CD14-positive monocyte (primary cell): ENCODE measurements at regions not wholly inside any gene's neighbourhood (a gene's known extent, or its start where the extent isn't known, plus 50 kb on each side); places are given as distances from the start of the nearest gene placed in this dataset.

Experiments used
- DNase-seq, 3 donors: peaks; one replicate each; pipeline ENCODE4 v3.0.0-alpha.2; 2011 to 2022
- H2AFZ ChIP-seq: 2 replicates; pipeline ENCODE4 v1.6.0; 2012; ENCODE audit warnings: mild to moderate bottlenecking, low read depth, low read length, inconsistent platforms; ENCODE audit not compliant: insufficient read depth, poor library complexity, severe bottlenecking
- H3K27ac ChIP-seq, 2 donors: 1 replicate in 1 of 2; 2 replicates in 1 of 2; pipeline ENCODE4 v1.5.1; 2012 to 2013; ENCODE audit warnings: low read length in 2 of 2, control low read depth in 1 of 2, inconsistent platforms in 1 of 2, low read depth in 1 of 2, mild to moderate bottlenecking in 1 of 2
- H3K27me3 ChIP-seq, 2 donors: one replicate each; pipeline versions ENCODE4 v1.6.0 to v1.6.1; 2011 to 2013; ENCODE audit warnings: low read length in 2 of 2; ENCODE audit not compliant: control insufficient read depth in 2 of 2, insufficient read depth in 2 of 2
- H3K36me3 ChIP-seq, 2 donors: replicated peaks in 1 of 2; 1 replicate in 1 of 2; 2 replicates in 1 of 2; pipeline versions ENCODE4 v1.5.1 to v1.6.1; 2012 to 2013; ENCODE audit warnings: low read length in 2 of 2, control low read depth in 1 of 2, inconsistent platforms in 1 of 2, mild to moderate bottlenecking in 1 of 2; ENCODE audit not compliant: insufficient read depth in 2 of 2, control insufficient read depth in 1 of 2
- H3K4me1 ChIP-seq, 2 donors: 1 replicate in 1 of 2; 2 replicates in 1 of 2; pipeline versions ENCODE4 v1.5.1 to v1.6.1; 2012 to 2013; ENCODE audit warnings: low read length in 2 of 2, control low read depth in 1 of 2, inconsistent platforms in 1 of 2, mild to moderate bottlenecking in 1 of 2, moderate library complexity in 1 of 2; ENCODE audit not compliant: insufficient read depth in 2 of 2, control insufficient read depth in 1 of 2
- H3K4me2 ChIP-seq: replicated peaks from 2 replicates; pipeline ENCODE3; 2012; ENCODE audit warnings: low read length, moderate library complexity, mild to moderate bottlenecking; ENCODE audit not compliant: poor library complexity, severe bottlenecking; ENCODE audit errors: extremely low read depth
- H3K4me3 ChIP-seq, 3 experiments: fragments of 200-600 bp in 1 of 3; sonication (generic) in 1 of 3; replicated peaks in 1 of 3; 1 replicate in 2 of 3; 2 replicates in 1 of 3; pipeline ENCODE4 v1.5.1; 2011 to 2013; ENCODE audit warnings: low read length in 3 of 3, mild to moderate bottlenecking in 3 of 3, control low read depth in 2 of 3, low read depth in 2 of 3, inconsistent platforms in 1 of 3, moderate library complexity in 1 of 3
- H3K79me2 ChIP-seq: 2 replicates; pipeline ENCODE4 v1.6.0; 2012; ENCODE audit warnings: mild to moderate bottlenecking, control low read depth, inconsistent platforms, low read length, moderate library complexity; ENCODE audit not compliant: insufficient read depth
- H3K9ac ChIP-seq: 2 replicates; pipeline ENCODE4 v1.6.0; 2017; ENCODE audit warnings: low read length, mild to moderate bottlenecking; ENCODE audit not compliant: insufficient read depth, poor library complexity, severe bottlenecking
- H3K9me3 ChIP-seq, 2 donors: replicated peaks in 1 of 2; 1 replicate in 1 of 2; 2 replicates in 1 of 2; pipeline versions ENCODE4 v1.5.1 to v1.6.1; 2012 to 2013; ENCODE audit warnings: low read length in 2 of 2, control low read depth in 1 of 2; ENCODE audit not compliant: control insufficient read depth in 1 of 2, insufficient read depth in 1 of 2
- H4K20me1 ChIP-seq: 2 replicates; pipeline ENCODE4 v1.6.0; 2012; ENCODE audit warnings: mild to moderate bottlenecking, low read length, control low read depth, moderate library complexity; ENCODE audit not compliant: insufficient read depth
- H3K27ac Mint-ChIP-seq, 7 donors: one replicate each; pipeline ENCODE4 v1.8.0; 2020; ENCODE audit warnings: mild to moderate bottlenecking in 7 of 7, mixed read lengths in 7 of 7, moderate library complexity in 6 of 7, inconsistent platforms in 2 of 7
- H3K27me3 Mint-ChIP-seq, 3 donors: one replicate each; pipeline ENCODE4 v1.8.0; 2021 to 2022; ENCODE audit warnings: low read depth in 3 of 3, mild to moderate bottlenecking in 3 of 3, mixed read lengths in 3 of 3, moderate library complexity in 3 of 3, inconsistent platforms in 1 of 3
- H3K36me3 Mint-ChIP-seq, 2 donors: one replicate each; pipeline ENCODE4 v1.8.0; 2020; ENCODE audit warnings: mixed read lengths in 2 of 2, inconsistent platforms in 1 of 2, mild to moderate bottlenecking in 1 of 2
- H3K4me1 Mint-ChIP-seq: one replicate; pipeline ENCODE4 v1.8.0; 2020; ENCODE audit warnings: mild to moderate bottlenecking, mixed read lengths
- H3K4me3 Mint-ChIP-seq, 2 donors: one replicate each; pipeline ENCODE4 v1.8.0; 2020; ENCODE audit warnings: mild to moderate bottlenecking in 2 of 2, mixed read lengths in 2 of 2, moderate library complexity in 1 of 2
- H3K9me3 Mint-ChIP-seq, 7 donors: one replicate each; pipeline ENCODE4 v1.8.0; 2020 to 2022; ENCODE audit warnings: mixed read lengths in 7 of 7, mild to moderate bottlenecking in 6 of 7, moderate library complexity in 6 of 7, inconsistent platforms in 2 of 7
- WGBS: methylation state at CpG from one replicate; pipeline ENCODE4 v1.1.5; 2013; ENCODE audit warnings: missing lambda C conversion rate; ENCODE audit not compliant: insufficient coverage; 5-methylcytosine and 5-hydroxymethylcytosine counted together
- intact Hi-C, 2 donors: fragments of 100-400 bp; cut with micrococcal nuclease; formaldehyde crosslinking; loops; one replicate each; pipeline versions ENCODE4 v1.15.0 to v1.15.1; 2023
- TF ChIP-seq, protein P1 (sequence below): fragments of 200-600 bp; IDR thresholded peaks from one replicate; pipeline ENCODE4 v1.8.0; 2022; ENCODE audit warnings: antibody characterized with exemption, mild to moderate bottlenecking

DNA sequence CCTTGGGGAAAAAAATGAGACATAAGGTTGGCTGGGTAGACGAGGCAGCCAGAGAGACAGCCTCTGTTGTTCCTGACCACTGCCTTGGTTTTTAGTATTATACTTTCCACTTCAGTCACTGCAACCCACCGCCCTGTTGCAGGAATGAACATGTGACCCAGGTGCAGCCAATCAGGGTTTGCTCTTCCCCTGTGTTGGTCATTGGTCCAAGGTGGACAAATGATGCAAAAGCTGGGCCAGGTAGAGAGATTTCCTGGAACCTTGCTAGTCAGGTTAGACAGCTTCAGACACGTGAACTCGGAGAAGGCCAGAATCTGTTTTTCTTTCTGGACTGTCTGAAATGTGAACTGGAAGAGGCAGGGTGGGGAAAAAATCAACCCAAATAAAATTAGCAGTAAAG lies 452.4 kb upstream of the RBFOX1 start:
- no peaks in the 10 kb centered on the region for H3K36me3 ChIP-seq
- H3K79me2 ChIP-seq: no peaks in the 10 kb centered on the region
- H3K27me3 Mint-ChIP-seq: peaks cover 0 to 2% (median 2%) of the 10 kb centered on the region in 3 donors
- intact Hi-C loops: no loop called here
- no peak overlapping the region for H3K27ac ChIP-seq
- H3K4me3 Mint-ChIP-seq: no peak overlapping the region
- H3K4me1 ChIP-seq: no peaks in the 10 kb centered on the region
- H3K4me2 ChIP-seq: no peak overlapping the region
- H3K27ac Mint-ChIP-seq: no peak overlapping the region
- no peaks in the 10 kb centered on the region for H3K9me3 ChIP-seq
- H3K4me1 Mint-ChIP-seq: no peaks in the 10 kb centered on the region
- no peak for DNase-seq
- TF ChIP-seq, protein P1, sequence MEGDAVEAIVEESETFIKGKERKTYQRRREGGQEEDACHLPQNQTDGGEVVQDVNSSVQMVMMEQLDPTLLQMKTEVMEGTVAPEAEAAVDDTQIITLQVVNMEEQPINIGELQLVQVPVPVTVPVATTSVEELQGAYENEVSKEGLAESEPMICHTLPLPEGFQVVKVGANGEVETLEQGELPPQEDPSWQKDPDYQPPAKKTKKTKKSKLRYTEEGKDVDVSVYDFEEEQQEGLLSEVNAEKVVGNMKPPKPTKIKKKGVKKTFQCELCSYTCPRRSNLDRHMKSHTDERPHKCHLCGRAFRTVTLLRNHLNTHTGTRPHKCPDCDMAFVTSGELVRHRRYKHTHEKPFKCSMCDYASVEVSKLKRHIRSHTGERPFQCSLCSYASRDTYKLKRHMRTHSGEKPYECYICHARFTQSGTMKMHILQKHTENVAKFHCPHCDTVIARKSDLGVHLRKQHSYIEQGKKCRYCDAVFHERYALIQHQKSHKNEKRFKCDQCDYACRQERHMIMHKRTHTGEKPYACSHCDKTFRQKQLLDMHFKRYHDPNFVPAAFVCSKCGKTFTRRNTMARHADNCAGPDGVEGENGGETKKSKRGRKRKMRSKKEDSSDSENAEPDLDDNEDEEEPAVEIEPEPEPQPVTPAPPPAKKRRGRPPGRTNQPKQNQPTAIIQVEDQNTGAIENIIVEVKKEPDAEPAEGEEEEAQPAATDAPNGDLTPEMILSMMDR: no peak
- H3K9me3 Mint-ChIP-seq: peaks cover 0 to 2% (median 0%) of the 10 kb centered on the region in 7 donors
- H3K27me3 ChIP-seq: no peaks in the 10 kb centered on the region
- H4K20me1 ChIP-seq: no peaks in the 10 kb centered on the region
- H3K36me3 Mint-ChIP-seq: no peaks in the 10 kb centered on the region
- H3K9ac ChIP-seq: no peak overlapping the region
- H3K4me3 ChIP-seq: no peak overlapping the region
- no peak overlapping the region for H2AFZ ChIP-seq
- whole genome bisulfite sequencing: 88% methylated on average over 3 of the region's 4 CpGs

DNA sequence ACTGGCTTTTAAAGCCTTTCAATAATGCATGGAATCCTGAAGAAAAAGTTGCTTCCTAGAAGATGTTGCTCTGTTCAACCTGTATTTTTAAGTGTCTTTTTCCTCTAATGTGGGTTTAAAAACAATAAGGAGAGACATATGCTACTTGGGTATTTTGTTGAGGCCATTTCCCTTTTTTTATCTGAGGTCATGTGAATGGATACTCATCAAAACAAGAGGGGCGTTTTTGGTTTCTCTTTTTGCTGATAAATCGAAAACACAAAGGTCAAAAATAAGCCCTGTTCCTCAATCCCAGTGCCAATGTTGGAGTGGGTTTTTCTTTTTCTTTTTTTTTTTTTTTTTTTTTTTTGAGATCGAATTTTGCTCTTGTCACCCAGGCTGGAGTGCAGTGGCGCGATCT lies 468.0 kb upstream of the RBFOX1 start:
- Mint-ChIP-seq H3K4me1 (no peaks in the 10 kb centered on the region), H3K27me3 (peaks cover 0 to 1% (median 1%) of the 10 kb centered on the region in 3 donors), H3K9me3 (peaks cover 0 to 5% (median 0%) of the 10 kb centered on the region in 7 donors), H3K36me3 (no peaks in the 10 kb centered on the region), H3K27ac (peak overlapping the region in 1 of 7 donors; percentile 62), H3K4me3 (no peak overlapping the region)
- no peaks in the 10 kb centered on the region for H4K20me1 ChIP-seq
- no peaks in the 10 kb centered on the region for H3K27me3 ChIP-seq
- no peaks in the 10 kb centered on the region for H3K9me3 ChIP-seq
- H3K36me3 ChIP-seq: no peaks in the 10 kb centered on the region
- H3K4me2 ChIP-seq: no peak overlapping the region
- H2AFZ ChIP-seq: no peak overlapping the region
- H3K4me3 ChIP-seq: no peak overlapping the region
- no peak overlapping the region for H3K9ac ChIP-seq
- peaks cover 3 to 4% of the 10 kb centered on the region in 2 donors for H3K4me1 ChIP-seq
- peak in 2 of 3 donors; percentile 2 to 44 for DNase-seq
- TF ChIP-seq, protein P1: no peak
- H3K27ac ChIP-seq: no peak overlapping the region
- H3K79me2 ChIP-seq: no peaks in the 10 kb centered on the region
- intact Hi-C loops: no loop called here
- no CpG with 5 or more reads among the region's 5 CpGs for WGBS
